HG03378 (cell line): ENCODE measurements at regions not wholly inside any gene's neighbourhood (a gene's known extent, or its start where the extent isn't known, plus 50 kb on each side); places are given as distances from the start of the nearest gene placed in this dataset.

Experiments
- ATAC-seq: cut with Tn5 transposase; IDR thresholded peaks from one replicate; pipeline ENCODE4 v1.9.1; 2021; ENCODE audit warnings: mild to moderate bottlenecking, moderate library complexity; ENCODE audit not compliant: unreplicated experiment

GRCh38 chr5:33312571-33313549 lies 127.9 kb upstream of the TARS1 start:
- ATAC-seq: no peak

GRCh38 chr5:33315189-33315588 lies 125.6 kb upstream of the TARS1 start:
- no peak for ATAC-seq

GRCh38 chr5:33316773-33317172 lies 124.0 kb upstream of the TARS1 start:
- no peak for ATAC-seq

GRCh38 chr5:33317271-33317670 lies 123.5 kb upstream of the TARS1 start:
- no peak for ATAC-seq

GRCh38 chr5:33319151-33319550 lies 121.6 kb upstream of the TARS1 start:
- ATAC-seq: no peak

- no peak for ATAC-seq
These were observed 120.9 kb upstream of the TARS1 start for GRCh38 chr5:33319841-33320240.

GRCh38 chr5:33321026-33321425 lies 119.7 kb upstream of the TARS1 start:
- ATAC-seq: no peak

- ATAC-seq: no peak
These were observed 118.1 kb upstream of the TARS1 start for GRCh38 chr5:33322632-33323031.

GRCh38 chr5:33324667-33325307 lies 116.0 kb upstream of the TARS1 start:
- ATAC-seq: no peak

- no peak for ATAC-seq
These were observed 111.9 kb upstream of the TARS1 start for GRCh38 chr5:33328818-33329217.

- no peak for ATAC-seq
These were observed 110.9 kb upstream of the TARS1 start for GRCh38 chr5:33329891-33330290.

- ATAC-seq: no peak
These were observed 110.3 kb upstream of the TARS1 start for GRCh38 chr5:33330426-33330825.

GRCh38 chr5:33330992-33331391 lies 109.8 kb upstream of the TARS1 start:
- ATAC-seq: no peak

- no peak for ATAC-seq
These were observed 108.0 kb upstream of the TARS1 start for GRCh38 chr5:33332804-33333203.

- ATAC-seq: no peak
These were observed 105.9 kb upstream of the TARS1 start for GRCh38 chr5:33334829-33335228.

- ATAC-seq: no peak
These were observed 103.7 kb upstream of the TARS1 start for GRCh38 chr5:33336891-33337636.

GRCh38 chr5:33337637-33337992 lies 103.2 kb upstream of the TARS1 start:
- no peak for ATAC-seq

GRCh38 chr5:33338336-33339110 lies 102.2 kb upstream of the TARS1 start:
- ATAC-seq: no peak

- no peak for ATAC-seq
These were observed 101.4 kb upstream of the TARS1 start for GRCh38 chr5:33339413-33339812.

- ATAC-seq: no peak
These were observed 100.6 kb upstream of the TARS1 start for GRCh38 chr5:33340195-33340594.

- no peak for ATAC-seq
These were observed 99.4 kb upstream of the TARS1 start for GRCh38 chr5:33341351-33341750.
